ENCODE measurements at regions not wholly inside any gene's neighbourhood (a gene's known extent, or its start where the extent isn't known, plus 50 kb on each side); places are given as distances from the start of the nearest gene placed in this dataset.

DNA sequence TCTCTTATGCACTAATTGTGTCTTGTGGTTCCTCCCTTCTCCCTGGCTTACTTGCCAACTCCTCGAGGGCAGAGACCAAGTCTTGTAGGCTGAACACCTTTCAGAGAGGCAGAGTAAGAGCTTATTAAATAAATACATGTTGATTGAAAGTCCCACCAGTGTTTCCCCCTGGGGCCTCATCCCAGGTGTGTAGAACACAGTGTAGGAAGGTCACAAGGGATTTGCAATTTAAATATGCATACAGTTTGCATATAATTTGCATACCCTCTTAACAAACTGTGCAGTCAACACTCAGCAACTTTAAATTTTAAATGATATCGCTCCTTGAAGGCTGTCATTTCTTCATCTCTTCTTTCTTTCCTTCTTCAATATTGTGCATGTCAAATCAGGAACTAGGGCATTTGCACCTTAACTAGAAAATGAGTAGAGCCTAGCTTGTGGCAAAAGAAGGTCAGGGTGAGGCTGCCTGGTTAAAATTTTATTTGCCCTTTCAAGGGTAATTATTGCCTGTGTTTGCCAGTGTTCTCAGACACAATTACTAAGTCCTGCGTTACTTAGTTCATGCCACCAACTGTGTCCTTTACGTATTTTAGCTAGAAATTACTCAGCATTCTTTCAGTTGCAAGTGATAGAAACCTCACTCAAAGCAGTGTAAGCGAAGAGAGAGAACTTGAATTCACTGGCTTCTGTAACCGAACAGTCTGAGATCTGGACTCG lies 465.7 kb downstream of the HAPSTR1 start:
- TF ChIP-seq CTCF (IDR thresholded peaks at IDR 0.05) (no peak), TCF7L2 (IDR thresholded peaks at IDR 0.05; ENCODE audit: low read depth, low read length) (no peak)
